Caki2 (cell line): ENCODE measurements at regions not wholly inside any gene's neighbourhood (a gene's known extent, or its start where the extent isn't known, plus 50 kb on each side); places are given as distances from the start of the nearest gene placed in this dataset.

Source experiments
- DNase-seq: peaks from one replicate; pipeline ENCODE4 v3.0.0-alpha.2; 2015; ENCODE audit warnings: low read depth
- in situ Hi-C: cut with HindIII; loops from 2 replicates; pipeline ENCODE4 v1.10.0; 2016; ENCODE audit warnings: low sequenced_read_pairs, low pct_unique_long_range_greater_than_20kb, mixed read lengths

GRCh38 chr10:78830976-78831375 lies 237.8 kb upstream of the ZMIZ1 start:
- no peak for DNase-seq
- in situ Hi-C loops, result no loop called here

GRCh38 chr10:78831461-78831860 lies 237.3 kb upstream of the ZMIZ1 start:
- in situ Hi-C loops, result no loop called here
- no peak for DNase-seq

DNA sequence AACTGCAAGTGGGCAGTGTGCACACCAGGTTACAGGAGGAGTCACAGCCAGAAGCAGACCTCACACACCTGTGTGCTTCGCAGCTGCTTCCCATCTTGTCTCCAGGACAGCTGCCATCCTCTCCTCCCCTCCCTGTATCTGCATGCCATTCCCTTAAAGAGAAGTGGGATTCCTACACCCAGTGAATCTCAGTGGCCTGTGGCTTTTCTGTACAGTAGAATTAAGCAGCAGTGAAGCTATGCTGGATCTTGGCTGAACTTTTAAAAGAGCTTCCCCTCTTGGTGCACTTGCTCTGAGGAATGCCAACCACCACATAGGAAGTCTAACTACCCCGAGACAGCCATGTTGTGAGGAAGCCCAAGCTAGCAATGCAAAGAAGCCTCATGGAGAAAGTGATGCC lies 236.5 kb upstream of the ZMIZ1 start:
- in situ Hi-C loops, result no loop called here
- no peak for DNase-seq

DNA sequence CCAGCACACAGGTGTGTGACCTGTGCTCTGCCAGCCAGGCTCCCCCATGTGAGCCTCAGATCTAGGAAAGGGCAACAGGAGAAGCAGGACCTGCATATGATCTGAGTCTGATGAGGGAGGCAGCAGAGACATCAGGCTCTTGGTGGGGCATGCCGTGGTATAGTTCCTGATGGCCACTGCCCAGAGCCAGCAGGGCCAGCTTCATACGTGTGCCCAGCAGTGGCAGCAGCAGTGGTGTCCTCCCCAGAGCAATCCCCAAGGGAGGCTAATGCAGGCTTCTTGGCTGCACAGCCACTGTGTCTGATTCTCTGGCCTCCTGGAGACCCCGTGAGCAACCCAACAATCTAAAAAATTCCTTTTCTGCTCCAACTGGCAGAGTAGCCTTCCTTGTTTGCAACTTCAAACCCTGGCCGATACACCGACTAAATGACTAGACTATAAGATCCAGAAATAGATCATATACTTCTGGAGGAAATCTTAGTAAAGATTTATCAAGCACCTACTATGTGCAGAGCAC lies 230.6 kb upstream of the ZMIZ1 start:
- DNase-seq, result no peak
- in situ Hi-C loops, result no loop called here

- DNase-seq, result no peak
- in situ Hi-C loops, result no loop called here
Observed at GRCh38 chr10:78843495-78843894, 225.3 kb upstream of the ZMIZ1 start.

GRCh38 chr10:78844960-78845607 lies 223.7 kb upstream of the ZMIZ1 start:
- in situ Hi-C loops, result no loop called here

DNA sequence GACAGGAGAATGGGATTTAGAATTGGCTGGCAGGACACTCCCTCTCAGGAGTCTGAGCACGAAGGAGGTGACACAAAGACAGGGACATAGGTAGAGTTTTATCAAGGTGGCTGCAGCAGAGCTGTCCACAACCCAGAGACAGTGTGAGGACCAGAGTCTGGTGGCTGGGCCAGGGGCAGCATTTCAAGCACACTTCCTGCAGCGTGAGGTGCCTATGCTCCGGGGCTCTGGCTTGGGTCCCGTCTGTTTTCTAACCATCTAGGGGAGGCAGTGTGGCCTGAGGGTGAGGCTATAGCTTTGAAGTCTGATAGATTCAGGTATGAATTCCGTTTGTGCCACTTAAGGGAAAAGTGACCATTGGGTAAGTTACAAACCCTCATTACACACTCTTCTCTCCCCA lies 222.7 kb upstream of the ZMIZ1 start:
- DNase-seq, result no peak
- in situ Hi-C loops, result no loop called here

More at GRCh38 chr10:78844960-78845607, 223.7 kb upstream of the ZMIZ1 start:
- no peak for DNase-seq

DNA sequence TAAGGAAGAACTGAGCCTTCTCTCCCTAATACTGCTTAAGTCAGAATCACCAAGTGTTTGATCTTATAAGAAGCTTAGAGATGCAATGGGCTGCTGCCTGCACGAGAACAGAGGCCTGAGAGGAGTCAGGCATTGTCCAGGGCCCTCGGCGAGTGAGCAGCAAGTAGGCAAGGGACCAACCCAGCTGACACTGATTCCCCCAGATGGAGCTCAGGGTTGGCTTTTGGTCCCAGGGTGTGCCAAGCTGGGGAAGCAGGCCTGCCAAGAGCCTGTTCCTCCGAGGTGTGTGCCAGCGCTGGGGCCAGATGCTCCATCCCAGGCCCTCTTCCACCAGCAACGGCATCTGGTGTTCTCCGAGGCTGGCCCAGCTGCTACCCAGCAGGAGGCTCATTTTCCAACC lies 222.0 kb upstream of the ZMIZ1 start:
- in situ Hi-C loops, result no loop called here
- no peak for DNase-seq

- in situ Hi-C loops, result no loop called here
- DNase-seq, result no peak
Observed at GRCh38 chr10:78847485-78847884, 221.3 kb upstream of the ZMIZ1 start.

DNA sequence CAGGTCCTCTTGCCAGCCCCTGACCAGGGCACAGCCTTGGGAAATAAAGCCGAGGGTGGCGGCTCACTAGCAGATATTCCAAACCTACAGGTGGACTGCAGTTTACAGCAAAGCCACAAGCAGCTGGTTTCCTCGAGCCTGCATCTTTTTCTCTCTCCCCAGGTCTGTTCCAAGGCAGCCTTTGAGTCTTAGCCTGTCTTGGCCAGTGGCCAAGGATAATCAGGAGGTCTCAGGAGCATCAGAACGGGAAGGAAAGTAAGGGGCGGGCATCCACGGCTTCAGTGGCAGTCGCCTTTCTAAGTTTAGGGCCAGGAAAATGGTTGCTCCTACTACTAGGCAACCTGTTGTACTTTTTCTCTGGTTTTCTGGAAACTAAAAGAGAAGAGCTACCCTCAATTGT lies 219.7 kb upstream of the ZMIZ1 start:
- in situ Hi-C loops, result no loop called here
- no peak for DNase-seq

DNA sequence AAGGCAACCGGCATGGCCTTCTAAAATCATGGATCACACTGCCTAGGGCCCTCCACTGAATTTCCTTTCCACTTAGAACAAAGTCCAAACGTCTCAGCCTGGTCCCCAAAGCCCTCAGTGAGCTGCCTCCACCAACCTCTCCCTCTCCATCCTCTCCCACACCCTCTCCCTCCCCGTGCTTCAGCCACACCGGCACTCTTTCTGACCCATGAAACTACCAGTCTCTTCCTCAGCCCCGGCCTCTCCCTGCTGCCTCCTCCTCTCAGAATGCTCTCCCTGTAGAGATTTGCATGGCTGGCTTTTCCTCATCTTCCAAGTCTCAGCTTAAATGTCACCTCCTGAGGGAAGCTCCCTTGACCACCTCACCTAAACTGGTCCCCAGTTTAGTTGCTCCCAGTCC lies 219.0 kb upstream of the ZMIZ1 start:
- in situ Hi-C loops, result no loop called here
- no peak for DNase-seq

GRCh38 chr10:78850644-78851435 lies 217.9 kb upstream of the ZMIZ1 start:
- no peak for DNase-seq
- in situ Hi-C loops, result no loop called here

GRCh38 chr10:78851647-78852046 lies 217.1 kb upstream of the ZMIZ1 start:
- in situ Hi-C loops, result no loop called here
- no peak for DNase-seq

- DNase-seq, result no peak
- in situ Hi-C loops, result no loop called here
Observed at GRCh38 chr10:78852466-78853240, 216.1 kb upstream of the ZMIZ1 start.

DNA sequence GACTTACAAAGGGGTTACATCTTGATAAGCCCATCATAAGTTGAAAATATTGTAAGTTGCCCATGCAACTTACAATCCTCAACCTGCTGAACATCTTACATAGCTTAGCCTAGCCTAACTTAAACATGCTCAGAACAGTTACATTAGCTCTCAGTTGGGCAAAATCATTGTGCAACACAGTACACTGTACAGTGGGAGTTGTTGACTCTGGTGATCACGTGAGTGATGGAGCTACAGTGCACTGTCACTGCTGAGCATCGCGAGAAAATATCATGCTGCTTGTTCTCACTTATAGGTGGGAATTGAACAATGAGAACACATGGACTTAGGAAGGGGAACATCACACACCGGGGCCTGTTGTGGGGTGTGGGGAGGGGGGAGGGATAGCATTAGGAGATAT lies 214.9 kb upstream of the ZMIZ1 start:
- in situ Hi-C loops, result no loop called here
- no peak for DNase-seq

- in situ Hi-C loops, result no loop called here
- no peak for DNase-seq
Observed at GRCh38 chr10:78856421-78856820, 212.3 kb upstream of the ZMIZ1 start.

DNA sequence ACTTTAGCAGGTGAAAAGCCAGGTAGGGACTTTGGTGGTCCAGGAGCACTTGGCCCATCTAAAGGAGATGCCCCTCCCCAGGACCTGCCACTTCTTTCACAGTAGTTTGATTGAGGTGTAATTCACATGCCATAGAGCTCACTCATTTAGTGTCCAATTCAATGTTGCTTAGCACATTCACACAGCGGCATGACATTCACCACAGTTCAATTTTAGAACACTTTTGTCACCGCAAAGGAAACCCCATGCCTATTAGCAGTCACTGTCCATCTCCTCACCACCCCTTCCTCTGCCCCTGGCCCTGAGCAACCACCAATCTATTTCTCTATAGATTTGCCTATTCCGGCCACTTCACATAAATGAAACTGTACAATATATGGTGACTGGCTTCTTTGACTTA lies 211.6 kb upstream of the ZMIZ1 start:
- no peak for DNase-seq
- in situ Hi-C loops, result no loop called here

GRCh38 chr10:78859266-78859665 lies 209.5 kb upstream of the ZMIZ1 start:
- in situ Hi-C loops, result no loop called here
- no peak for DNase-seq

DNA sequence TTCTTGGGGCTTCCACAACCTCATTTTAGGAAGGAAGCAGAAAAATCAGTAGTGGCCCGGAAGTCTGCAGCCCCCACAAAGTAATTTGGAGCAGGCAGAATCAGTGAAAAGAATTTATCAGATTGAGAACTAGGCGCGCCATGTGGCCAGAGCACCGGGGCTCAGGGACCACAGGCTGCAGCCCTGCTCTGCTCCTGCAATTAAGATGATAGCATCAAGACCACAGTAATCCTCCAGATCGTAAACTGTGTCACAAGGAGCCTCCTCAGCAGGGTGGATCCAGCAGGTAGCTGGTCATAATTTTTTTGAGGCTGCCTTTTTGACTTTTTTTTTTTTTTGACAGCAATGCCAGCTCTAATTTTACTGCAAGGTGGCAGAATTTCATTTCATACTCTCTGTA lies 209.0 kb upstream of the ZMIZ1 start:
- no peak for DNase-seq
- in situ Hi-C loops, result no loop called here
